ENCODE measurements at regions not wholly inside any gene's neighbourhood (a gene's known extent, or its start where the extent isn't known, plus 50 kb on each side); places are given as distances from the start of the nearest gene placed in this dataset.
"Not testable (repeated sequence)": the region's sequence is repeated elsewhere in the genome, so short reads cannot be mapped to it uniquely, and the experiment has no call there.

- no peak for DNase-seq
These were observed 194.9 kb downstream of the DIRAS2 start for GRCh38 chr9:90447773-90448172.

- DNase-seq = no peak
These were observed 193.3 kb downstream of the DIRAS2 start for GRCh38 chr9:90449213-90449925.

- no peak for DNase-seq
These were observed 190.8 kb downstream of the DIRAS2 start for GRCh38 chr9:90451804-90452203.

- no peak for DNase-seq
These were observed 187.3 kb downstream of the DIRAS2 start for GRCh38 chr9:90455316-90455715.

GRCh38 chr9:90457386-90458190, 185.0 kb downstream of the DIRAS2 start:
- no peak for DNase-seq

- DNase-seq = no peak
These were observed 184.1 kb downstream of the DIRAS2 start for GRCh38 chr9:90458485-90458884.

- no peak for DNase-seq
These were observed 183.3 kb downstream of the DIRAS2 start for GRCh38 chr9:90459321-90459720.

GRCh38 chr9:90460220-90460619, 182.4 kb downstream of the DIRAS2 start:
- DNase-seq = no peak

GRCh38 chr9:90464978-90465377, 177.6 kb downstream of the DIRAS2 start:
- no peak for DNase-seq

- DNase-seq = no peak
These were observed 176.2 kb downstream of the DIRAS2 start for GRCh38 chr9:90466441-90466840.

GRCh38 chr9:90469435-90469834, 173.2 kb downstream of the DIRAS2 start:
- no peak for DNase-seq

GRCh38 chr9:90469865-90470387, 172.7 kb downstream of the DIRAS2 start:
- DNase-seq = no peak

GRCh38 chr9:90476058-90476457, 166.6 kb downstream of the DIRAS2 start:
- DNase-seq = no peak

- no peak for DNase-seq
These were observed 165.1 kb downstream of the DIRAS2 start for GRCh38 chr9:90477535-90477934.

GRCh38 chr9:90478821-90479220, 163.8 kb downstream of the DIRAS2 start:
- DNase-seq = no peak

- DNase-seq = no peak
These were observed 157.6 kb downstream of the DIRAS2 start for GRCh38 chr9:90485028-90485427.

GRCh38 chr9:90489066-90489465, 153.6 kb downstream of the DIRAS2 start:
- DNase-seq = no peak

GRCh38 chr9:90499761-90500160, 142.9 kb downstream of the DIRAS2 start:
- DNase-seq = no peak

GRCh38 chr9:90502134-90502533, 140.5 kb downstream of the DIRAS2 start:
- no peak for DNase-seq

GRCh38 chr9:90504486-90504885, 138.1 kb downstream of the DIRAS2 start:
- DNase-seq = no peak

GRCh38 chr9:90505695-90506094, 136.9 kb downstream of the DIRAS2 start:
- DNase-seq = no peak

- not testable (repeated sequence) for DNase-seq
These were observed 136.2 kb downstream of the DIRAS2 start for GRCh38 chr9:90506402-90506801.

- no peak for DNase-seq
These were observed 135.0 kb downstream of the DIRAS2 start for GRCh38 chr9:90507621-90508020.

GRCh38 chr9:90508940-90509339, 133.7 kb downstream of the DIRAS2 start:
- DNase-seq = no peak

All from stimulated activated naive CD4-positive, alpha-beta T cell (primary cell).